NCI-H2196 (cell line): ENCODE measurements at regions not wholly inside any gene's neighbourhood (a gene's known extent, or its start where the extent isn't known, plus 50 kb on each side); places are given as distances from the start of the nearest gene placed in this dataset.

ENCODE experiments used
- DNase-seq: peaks from one replicate; lab custom pipeline; 2025; ENCODE audit not compliant: unreplicated experiment; lab: John Stamatoyannopoulos, UW

DNA sequence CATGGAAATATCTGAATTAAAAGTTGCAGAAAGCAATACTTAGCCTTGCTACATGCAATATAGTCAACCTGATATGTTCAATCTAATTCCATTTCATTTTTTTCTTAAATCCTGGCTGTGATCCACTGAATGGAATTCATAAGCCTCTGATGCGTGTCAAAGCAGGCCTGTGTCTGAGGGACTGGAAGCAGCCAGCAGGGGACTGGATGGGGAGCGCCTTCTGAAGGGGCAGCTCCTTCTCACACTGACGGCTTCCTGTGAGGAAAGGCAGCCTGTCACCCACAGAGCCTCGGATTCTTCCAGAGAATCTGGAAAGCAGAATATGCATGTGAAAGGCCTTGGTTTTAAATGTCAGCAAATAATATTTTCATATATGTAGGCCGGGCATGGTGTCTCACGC is 73.5 kb downstream of the KCNF1 start:
- DNase-seq, result no peak

DNA sequence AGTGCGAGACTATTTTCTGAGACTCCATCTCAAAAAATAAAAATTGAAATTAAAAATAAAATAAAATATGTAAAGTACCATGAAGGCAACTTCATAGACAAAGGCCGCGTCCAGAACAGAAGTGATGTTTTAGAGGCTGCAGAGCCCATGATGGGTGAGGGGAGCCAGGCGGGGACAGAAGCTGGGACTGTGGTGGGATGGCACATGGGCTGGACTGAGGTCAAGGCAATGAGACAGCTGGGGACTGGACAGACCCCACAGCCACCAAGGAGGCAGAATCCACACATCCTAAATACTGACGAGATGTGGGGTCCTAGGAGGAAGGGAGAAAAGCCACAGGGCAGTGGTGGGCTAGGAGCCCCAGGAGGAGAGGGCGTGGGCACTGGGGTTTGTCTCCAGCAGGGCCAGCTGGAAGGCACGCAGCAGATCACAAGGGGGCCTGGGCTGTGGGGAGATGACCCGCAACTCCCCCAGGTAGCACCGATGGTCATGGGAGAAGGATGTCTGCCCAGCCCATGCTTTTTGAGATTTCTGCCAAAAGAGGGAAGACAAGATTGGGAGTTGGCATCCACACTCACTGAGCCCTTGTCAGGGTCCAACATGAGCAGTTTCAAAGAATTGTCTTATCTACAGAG is 74.3 kb downstream of the KCNF1 start:
- DNase-seq, result no peak

DNA sequence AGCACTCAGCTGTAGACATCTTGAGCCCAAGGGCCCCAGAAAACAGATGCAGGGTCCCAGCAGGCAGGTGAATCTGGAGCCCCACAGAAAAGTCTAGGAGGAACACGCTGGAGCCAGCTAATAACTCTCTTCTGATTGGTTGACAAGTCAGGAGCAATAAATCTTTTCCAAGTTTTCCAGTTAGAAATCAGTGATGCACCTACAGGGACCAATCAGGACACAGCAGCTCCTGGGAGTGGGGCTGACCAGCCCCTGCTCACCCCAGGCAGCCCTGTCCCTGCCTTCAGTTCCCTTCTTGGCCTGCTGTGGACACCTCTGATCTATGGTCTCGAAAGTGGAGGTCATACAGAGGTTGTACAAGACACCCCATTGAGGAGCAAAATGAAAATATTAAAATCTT is 75.7 kb downstream of the KCNF1 start:
- no peak for DNase-seq

DNA sequence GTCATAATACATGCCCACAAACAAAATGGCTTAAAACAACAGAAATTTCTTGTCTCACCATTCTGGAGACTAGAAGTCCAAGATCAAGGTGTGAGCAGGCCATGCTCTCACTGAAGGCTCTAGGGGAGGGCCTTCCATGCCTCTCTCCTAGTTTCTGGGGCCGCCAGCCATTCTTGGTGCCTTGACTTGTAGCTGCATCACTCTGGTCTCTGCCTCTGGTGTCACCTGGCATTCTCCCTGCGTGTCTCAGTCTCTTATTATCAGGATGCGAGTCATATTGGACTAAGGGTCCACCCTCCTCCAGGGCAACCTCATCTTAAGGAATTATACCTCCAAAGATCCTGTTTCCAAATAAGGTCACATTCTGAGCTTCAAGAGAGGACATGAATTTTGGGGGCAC is 76.1 kb downstream of the KCNF1 start:
- DNase-seq, result no peak

DNA sequence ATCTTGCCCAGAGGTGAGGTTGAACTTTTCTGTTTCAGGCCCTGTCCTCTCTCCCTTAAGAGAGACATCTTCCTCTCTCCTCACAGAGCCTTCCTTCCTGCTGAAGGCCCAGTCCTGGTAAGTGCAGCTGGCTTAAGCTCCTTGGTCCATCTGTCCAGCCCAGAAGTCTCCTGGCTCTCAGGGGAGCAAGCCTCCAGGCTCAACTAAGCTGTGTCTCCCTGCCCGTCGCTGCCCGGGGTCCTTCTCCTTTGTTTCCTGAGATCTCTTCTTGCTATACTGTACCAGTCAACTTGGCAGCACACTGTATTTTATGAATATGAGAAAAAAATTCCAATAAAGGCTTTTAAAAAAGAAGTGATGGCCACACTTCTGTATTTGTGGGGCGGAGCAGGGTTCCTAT is 77.4 kb downstream of the KCNF1 start:
- DNase-seq, result no peak

DNA sequence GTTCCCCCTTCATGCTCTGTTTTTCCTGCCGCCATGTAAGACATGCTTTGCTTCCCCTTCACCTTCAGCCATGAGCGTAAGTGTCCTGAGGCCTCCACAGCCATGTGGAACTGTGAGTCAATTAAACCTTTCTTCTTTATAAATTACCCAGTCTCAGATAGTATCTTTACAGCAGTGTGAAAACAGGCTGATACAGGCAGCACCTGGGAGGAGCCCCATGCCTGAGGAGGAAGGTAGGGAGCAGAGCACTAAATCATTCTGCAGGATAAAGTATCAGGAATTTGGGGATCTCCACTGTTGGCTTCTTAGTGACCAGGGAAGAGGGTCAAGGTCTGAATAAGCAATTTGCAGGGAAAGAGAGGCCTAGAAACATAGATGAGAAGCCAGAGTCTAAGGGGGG is 78.0 kb downstream of the KCNF1 start:
- no peak for DNase-seq

DNA sequence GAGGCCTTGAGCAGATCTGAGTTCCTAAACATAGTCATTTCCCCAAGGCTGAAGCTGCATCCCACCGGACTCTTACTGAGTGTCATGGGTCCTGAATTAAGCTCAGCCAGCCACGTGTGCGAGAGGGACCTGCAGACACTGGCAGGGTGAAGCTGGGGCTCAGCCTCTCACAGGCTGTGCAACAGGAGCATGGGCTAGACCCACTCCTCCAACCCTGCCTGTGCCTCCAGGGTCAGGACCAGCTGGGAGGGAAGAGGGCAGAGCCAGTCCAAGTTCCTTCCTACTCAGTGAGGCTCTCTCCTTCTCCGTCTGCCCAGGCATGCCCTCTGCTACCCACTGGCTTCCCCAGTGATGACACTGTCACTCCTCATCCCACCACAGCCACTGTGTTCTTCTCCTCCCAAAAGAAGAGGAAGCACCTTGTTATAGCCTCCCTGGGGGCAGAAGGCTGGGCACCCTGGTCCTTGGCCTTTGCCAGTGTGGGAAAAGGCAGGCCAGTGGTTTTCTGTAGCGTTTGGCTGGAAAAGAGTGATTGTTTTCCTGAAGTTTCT is 78.9 kb downstream of the KCNF1 start:
- no peak for DNase-seq

DNA sequence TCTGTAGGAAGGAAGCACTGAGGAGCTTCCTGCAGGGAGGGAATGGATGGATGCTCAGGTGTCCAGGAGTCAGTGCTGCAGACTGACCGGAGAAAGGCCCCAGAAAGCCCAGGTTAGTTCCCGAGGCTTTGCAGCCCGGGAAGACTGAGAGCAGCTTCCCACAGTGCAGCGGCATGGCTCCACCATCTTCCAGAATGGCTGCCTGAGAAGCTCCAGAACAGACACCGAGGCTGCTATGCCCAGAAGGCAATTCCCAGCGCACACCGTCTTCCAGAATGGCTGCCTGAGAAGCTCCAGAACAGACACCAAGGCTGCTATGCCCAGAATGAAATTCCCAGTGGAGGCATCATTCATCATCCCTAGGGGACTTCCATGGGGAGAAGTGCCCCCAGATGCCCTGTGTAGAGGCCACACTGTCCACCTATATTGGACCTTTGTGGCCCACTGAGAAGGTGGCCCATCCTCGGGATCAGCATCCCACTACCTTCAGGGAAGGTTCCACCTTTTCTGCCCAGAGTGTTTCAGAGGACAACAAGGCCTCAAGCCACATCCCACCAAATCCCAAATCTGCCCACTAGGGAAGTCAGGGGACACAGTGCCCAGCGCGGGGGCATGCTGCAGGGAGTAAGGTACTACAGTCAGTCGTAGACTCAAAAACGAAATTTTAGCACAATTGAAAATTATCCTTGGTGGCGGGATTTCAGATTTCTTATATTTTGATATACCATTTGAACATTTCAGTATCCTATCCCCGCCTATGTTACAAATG is 80.5 kb downstream of the KCNF1 start:
- no peak for DNase-seq

DNA sequence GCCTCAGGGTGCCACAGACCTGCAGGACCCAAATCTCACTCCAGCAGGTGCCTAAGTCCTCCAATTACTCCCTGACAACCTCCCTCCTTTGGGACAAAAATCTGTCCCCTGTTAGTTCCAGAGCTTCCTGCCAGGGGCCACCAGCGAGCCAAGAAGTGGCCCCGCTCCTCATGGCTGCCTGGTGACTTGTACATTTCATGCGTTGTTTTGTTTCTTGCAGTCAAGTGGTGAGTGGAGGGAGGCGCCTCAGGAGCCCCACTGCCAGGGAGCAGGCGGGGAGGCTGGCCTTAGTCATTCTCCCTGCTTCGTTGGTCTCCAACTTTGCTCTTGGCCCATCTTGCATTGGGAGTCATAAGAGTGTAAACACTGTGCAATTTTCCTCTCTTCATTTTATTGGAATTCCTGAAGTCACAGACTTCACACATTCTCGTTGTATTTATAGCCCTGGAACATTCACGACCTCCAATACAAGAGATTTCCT is 81.3 kb downstream of the KCNF1 start:
- no peak for DNase-seq

DNA sequence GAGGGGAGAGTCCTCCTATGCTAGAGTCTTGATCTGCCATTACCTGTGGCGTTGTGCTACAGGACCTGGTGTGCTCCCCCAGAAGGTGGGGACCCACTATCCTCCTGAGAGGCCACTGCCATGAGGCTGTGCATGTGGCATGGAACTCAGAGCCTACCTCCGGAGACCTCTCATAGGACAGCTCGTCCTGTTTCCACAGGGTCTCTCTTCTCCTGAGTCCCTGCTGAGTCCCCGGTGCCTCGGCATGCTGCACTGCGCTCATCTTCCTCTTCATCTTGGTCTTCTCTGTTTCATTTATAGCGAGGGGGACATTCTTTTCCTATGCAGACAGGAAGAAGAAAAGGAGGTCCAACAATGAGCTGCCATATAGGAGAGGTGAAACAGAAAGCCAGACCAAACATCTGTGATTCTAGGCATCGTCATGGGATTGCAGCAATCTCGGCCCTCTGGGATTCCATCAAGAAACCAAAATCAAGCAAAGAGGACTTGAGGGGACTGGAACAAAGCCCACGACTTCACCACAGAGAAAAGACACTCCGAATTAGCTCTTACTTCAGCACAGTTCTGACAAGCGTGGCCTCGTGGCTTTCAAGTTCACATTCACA is 83.7 kb downstream of the KCNF1 start:
- DNase-seq, result no peak

DNA sequence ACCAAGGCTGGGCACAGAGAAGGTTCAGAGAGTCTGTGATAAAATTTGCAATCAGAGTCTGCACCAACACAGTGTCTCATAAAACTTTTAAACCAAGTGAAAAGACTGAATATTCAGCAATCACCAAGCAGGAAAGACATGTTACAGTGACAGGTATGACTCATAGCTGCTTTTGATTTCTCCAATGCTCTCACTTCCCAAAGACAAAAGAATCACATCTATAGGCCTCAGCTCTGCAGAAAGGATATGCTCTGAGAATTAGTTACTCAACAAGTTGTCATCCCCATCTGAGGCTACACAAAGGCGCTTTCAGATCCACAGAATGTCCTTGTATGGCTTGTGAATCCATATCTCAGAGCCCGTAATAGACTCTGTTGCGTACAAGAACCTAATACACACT is 92.5 kb downstream of the KCNF1 start:
- DNase-seq, result no peak

DNA sequence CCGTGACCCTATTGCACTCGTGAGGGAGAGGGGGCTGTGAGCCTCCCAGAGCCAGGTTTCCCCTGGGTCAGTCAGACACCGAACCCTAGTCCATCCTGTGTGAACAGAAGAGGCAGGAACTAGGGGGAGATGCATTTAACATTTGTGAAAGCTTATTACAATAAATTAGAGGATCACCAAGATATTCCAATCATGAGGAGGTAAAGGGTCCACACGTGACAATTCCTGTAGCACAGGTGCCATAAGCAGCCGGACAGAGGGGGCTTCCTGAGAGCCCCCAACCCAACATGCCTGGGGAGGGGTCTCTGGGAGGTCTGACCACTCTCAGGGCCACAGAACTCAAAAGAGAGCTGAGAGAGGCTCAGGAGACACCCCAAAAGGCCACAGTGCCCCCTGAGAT is 93.3 kb downstream of the KCNF1 start:
- DNase-seq, result no peak

DNA sequence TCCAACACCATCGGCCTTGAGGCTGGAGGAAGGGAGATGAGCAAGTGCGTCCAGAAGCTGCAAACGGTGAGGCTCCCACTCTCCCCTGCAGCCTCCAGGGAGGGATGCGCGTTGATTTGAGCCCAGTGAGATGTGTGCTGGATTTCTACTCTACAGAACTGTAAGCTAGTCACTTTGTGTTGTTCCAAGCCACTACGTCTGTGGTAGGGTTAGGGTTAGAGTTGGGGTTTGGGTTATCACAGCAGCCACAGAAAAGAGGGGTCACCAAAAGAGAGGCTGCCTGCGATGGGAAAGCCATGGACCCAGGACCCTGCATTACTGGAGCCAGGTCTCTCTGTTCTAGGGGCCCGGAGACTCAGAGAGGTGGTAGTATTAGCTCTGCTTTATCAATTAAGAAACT is 94.5 kb downstream of the KCNF1 start:
- DNase-seq, result no peak

DNA sequence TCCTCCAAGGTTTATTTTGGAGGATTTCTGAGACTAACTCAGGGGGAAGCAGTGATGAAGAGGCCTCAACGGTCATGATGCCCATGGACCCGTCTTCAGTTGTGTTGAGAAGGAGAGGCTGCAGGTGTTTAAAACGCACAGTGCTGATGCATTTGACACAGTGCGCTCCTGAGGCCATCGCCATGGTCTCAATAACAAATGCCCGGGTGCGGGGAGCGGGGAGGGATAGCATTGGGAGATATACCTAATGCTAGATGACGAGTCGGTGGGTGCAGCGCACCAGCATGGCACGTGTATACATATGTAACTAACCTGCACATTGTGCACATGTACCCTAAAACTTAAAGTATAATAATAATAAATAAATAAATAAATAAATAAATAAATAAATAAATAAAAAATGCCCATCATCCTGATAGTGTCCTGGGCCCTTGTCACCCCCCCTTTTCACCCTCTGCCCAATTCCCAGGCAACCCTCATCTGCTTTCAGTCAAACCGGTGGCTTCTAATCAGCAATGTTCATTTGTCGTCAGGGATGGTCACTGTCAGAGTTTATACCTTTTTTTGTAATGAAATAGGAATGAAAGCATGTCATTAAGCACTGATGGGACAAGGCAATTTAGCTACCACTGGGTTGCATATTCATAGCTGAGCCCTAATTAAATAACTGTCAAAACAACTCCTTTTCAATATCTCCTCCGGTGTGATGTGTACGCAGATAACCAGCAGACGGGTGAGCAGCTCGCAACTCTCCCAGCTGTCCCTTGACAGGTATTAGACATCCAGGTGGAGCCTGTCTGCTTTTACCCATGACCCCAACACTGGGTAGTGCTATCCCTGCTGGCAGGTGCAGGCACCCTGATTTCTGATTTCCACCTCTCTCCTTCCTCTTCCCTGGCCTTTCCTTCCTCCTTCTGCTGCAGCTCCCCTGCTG is 95.9 kb downstream of the KCNF1 start:
- DNase-seq, result no peak

DNA sequence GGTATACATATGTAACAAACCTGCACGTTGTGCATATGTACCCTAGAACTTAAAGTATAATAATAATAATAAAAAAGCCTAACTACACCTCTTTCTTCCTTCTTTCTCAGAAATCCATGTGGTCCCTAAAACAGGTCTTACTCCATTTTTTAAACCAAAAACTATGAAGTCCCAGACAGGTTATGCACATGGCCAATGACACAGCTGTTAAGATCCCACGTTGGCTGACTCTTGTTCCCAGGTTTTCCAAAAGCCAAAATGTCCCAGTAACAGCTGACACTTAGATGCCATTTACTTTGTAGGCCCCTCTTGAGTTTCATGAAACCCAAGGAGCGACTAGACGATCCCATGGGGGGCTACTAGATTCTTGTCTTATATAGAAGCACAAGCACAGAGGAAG is 97.0 kb downstream of the KCNF1 start:
- no peak for DNase-seq

DNA sequence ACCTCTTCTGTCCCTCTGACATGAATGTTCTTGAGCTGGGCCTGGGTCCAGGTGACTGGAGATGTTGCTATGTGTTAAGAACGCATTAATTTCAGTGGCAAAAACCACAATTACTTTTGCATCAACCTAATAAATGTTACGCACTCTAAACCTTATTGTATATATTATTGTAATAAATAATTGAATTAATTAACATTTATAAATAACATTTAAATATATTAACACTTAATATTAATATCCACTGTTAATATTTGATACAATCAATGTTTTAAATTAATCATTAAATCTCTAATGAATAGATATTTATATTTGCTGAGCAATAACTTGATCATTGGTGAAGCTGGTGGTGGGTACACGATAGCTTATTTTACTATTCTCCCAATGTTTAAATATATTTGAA is 97.4 kb downstream of the KCNF1 start:
- DNase-seq, result no peak

DNA sequence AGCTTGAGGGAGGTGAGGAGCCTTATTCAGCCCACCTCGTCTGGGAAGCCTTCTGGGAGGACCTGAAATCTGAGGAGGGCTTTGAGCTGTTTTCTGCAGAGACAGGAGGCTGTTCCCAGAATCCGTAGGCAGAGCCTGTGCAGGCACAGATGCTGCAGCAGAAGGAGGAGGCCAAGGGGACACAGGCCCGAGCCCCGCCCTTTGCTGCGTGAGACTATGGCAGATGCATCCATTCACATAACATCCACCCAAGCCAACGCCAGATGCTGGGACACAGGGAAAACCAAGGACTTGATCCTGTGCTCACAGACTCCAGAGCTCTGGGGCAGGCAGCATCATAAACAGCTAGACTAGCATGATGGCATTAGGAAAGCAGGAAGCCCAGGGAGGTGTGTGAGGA is 98.2 kb downstream of the KCNF1 start:
- DNase-seq, result no peak

DNA sequence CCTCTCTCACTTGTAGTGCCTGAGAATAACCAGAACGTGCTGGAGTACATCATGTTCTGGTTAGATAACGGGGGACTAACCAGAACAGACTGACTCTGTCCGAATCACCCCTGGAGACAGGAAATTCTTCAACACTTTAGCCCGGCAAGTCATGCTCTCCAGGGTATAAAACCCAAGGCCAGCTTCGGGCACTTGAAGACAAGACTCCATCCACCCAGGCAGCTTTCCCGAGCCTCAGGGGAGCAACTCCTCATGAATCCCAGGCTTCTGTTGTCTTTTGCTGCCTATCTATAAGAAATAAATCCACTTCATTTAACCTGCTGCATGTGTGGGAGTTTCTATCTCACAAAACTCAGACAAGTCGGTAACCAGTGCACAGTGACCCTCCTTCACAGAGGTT is 99.6 kb downstream of the KCNF1 start:
- DNase-seq, result no peak

DNA sequence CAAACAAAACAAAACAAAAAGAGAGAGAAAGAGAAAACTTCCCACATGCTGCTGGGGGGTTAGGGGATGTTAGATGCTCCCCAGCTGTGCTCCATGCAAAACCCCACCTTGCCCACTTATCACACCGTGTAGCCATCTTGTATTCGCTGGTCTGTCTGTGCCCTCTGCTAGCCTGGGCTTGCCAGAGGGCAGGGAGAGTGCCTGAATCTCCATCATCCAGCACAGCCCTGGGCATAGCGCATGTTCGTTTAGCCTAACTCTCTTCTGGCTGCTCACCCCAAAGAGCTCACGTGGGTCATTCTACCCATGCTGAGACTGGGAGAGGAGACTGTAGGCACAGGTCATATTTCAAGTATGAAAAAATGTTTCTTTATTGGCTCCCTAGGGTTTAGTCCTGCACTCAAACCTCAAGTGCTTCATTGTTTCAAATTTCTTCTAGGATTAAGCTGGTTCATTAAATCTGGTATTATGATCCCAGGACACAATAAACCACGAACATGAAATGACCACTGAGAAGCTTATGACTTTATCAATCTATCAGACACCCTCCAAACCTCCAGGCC is 100.5 kb downstream of the KCNF1 start:
- DNase-seq, result no peak

DNA sequence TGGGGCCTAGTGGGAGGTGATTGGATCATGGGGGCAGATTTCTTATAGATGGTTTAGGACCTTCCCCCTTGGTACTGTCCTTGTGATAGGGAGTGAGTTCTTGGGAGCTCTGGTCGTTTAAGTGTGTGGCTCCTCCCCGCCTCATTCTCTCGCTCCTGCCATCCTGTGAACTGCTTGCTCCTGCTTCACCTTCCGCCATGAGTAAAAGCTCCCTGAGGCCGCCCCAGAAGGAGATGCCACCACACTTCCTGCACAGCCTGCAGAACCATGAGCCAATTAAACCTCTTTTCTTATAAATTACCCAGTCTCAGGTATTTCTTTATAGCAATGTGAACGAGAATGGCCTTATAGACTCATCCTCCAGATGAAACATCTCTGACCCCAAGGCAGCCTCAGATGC is 101.5 kb downstream of the KCNF1 start:
- no peak for DNase-seq

DNA sequence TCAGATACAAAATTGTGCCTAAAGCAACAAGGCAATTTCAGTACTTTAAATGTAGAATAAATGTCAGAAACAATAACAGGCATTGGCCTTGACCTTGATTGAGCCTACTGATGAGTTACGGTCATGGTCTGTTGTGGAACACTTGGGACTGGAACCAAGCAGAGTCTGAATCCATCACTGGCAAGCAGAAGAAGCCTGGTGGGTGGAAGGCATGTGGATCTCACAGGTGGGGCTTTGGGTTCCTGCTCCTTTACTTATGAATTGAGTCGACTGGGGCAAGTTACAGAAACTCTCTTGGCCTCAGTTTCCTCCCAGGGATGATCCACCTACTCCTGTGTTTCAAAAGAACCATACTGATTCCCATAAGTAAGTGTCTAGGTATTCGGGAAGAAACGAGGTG is 102.3 kb downstream of the KCNF1 start:
- no peak for DNase-seq
